GM12872 (cell line): ENCODE measurements at regions not wholly inside any gene's neighbourhood (a gene's known extent, or its start where the extent isn't known, plus 50 kb on each side); places are given as distances from the start of the nearest gene placed in this dataset.

Source experiments
- TF ChIP-seq, protein P1 (sequence below): IDR thresholded peaks from 3 replicates; pipeline ENCODE4 v1.5.1; 2011; ENCODE audit warnings: low read depth, mild to moderate bottlenecking, low read length, moderate library complexity; ENCODE audit not compliant: insufficient read depth

DNA sequence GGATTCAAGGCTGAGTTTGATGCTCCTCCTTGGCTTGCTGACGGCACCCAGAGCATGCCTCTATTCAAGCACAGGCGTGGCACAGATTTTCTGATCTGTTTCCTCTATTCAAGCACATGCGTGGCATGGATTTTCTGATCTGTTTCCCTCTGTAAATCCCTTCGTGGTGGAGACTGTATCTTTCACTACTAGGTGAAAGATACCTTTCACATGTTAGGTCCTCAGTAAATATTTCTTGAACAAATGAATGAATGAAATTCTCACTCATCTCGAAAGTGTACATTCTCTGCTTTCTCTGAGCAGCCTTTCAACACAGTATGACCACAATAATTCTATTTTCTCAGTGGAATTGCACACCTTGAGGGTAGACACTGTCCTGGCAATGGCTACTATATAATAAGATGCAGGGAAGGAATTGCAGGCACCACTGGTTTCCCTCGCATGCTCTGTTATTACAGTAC, 72.6 kb upstream of the F13A1 start:
- TF ChIP-seq, protein P1, sequence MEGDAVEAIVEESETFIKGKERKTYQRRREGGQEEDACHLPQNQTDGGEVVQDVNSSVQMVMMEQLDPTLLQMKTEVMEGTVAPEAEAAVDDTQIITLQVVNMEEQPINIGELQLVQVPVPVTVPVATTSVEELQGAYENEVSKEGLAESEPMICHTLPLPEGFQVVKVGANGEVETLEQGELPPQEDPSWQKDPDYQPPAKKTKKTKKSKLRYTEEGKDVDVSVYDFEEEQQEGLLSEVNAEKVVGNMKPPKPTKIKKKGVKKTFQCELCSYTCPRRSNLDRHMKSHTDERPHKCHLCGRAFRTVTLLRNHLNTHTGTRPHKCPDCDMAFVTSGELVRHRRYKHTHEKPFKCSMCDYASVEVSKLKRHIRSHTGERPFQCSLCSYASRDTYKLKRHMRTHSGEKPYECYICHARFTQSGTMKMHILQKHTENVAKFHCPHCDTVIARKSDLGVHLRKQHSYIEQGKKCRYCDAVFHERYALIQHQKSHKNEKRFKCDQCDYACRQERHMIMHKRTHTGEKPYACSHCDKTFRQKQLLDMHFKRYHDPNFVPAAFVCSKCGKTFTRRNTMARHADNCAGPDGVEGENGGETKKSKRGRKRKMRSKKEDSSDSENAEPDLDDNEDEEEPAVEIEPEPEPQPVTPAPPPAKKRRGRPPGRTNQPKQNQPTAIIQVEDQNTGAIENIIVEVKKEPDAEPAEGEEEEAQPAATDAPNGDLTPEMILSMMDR, result no peak

- TF ChIP-seq, protein P1, result no peak
Measured at GRCh38 chr6:6395581-6396197, 75.2 kb upstream of the F13A1 start.

DNA sequence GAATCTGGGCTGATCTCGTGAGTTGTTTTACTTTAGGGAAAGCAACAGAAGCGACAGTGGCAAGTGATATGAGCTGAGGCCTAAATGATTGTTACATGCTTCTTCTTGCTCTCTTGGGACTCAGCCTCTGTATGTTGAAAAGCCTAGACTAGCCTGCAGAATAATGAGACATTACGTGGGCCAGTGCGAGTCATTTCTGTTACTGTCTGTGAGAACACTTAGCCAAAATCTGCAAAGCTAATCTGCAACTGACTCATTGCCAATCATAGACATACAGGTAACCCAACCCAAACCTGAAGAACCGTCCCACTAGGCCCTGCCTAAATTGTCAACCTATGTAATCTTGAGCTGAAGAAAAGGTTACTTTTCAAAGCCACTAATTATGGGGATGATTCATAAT, 77.4 kb upstream of the F13A1 start:
- TF ChIP-seq, protein P1, result no peak

GRCh38 chr6:6399568-6399967, 79.1 kb upstream of the F13A1 start:
- TF ChIP-seq, protein P1, result no peak

DNA sequence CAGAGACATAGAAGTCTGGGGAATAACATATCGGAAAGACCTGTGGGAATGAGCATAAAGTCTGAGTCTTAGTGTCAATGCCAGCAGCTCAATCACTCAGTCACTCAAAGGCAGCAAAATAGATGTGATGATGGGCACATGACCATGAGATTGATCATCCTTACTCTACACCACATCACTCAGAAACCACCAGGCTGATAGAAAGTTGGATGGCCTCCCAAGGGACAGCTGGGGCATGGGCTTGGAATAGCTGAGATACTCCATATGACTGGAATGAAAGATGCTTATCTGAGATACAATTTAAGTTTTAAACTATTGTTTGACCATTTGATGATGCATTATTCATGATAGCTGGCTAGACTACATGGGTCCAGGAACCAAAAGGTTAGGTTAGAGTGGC, 80.9 kb upstream of the F13A1 start:
- TF ChIP-seq, protein P1, result no peak

GRCh38 chr6:6402006-6402405, 81.5 kb upstream of the F13A1 start:
- TF ChIP-seq, protein P1, result no peak

DNA sequence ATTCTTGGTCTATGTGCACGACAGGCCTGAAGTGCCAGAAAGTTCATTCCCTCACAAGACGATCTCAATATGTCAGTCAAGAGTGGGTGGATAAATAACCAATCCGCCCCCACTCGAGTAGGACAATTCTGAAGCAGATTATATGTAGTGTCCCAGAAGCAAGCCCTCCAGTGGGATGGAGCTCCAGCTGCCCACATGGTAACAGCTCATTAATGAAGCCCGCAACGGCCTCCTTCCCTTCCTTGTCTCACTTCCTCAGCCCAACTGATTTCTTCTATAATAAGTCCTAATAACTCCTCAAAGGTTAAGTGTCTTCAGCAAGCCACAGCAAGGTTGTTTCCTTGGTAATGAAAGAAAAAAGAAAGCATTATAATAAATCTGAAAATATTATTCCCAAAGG, 82.1 kb upstream of the F13A1 start:
- TF ChIP-seq, protein P1, result no peak

DNA sequence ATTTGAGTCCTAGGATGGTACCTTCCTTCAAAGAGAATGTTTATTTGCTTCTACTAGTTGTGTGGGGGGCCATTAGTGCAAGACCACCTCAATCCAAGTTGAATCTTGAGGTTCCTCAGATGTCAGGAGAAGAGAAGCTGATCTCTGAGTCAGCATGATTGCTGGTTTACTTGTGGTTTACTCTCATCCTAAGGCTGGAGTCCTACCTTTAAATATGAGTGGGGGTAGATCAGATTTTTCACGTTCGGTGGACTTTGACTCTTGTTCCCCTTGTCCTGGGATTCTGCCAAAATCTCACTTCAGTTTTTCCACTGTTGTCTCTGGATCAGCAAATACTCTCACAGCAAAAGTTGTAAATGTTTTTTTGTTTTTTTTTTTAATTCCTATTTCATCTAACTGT, 84.6 kb upstream of the F13A1 start:
- TF ChIP-seq, protein P1, result no peak
